Common myeloid progenitor, CD34-positive (primary cell): ENCODE measurements at regions not wholly inside any gene's neighbourhood (a gene's known extent, or its start where the extent isn't known, plus 50 kb on each side); places are given as distances from the start of the nearest gene placed in this dataset.

Source experiments
- CTCF ChIA-PET: fragments of 350-600 bp; sonication (Branson Sonifier 250); formaldehyde crosslinking; loops from one replicate; lab custom pipeline; 2021; ENCODE audit warnings: antibody characterized with exemption; lab: Charles Lee
- POLR2A ChIA-PET: fragments of 350-600 bp; sonication (Branson Sonifier 250); formaldehyde crosslinking; loops from one replicate; lab custom pipeline; 2021; ENCODE audit warnings: antibody characterized with exemption; lab: Charles Lee
- DNase-seq, 3 donors: peaks; one replicate each; pipeline versions ENCODE4 v3.0.0 to v3.0.0-alpha.2; 2013
- H3K27ac ChIP-seq, 2 experiments: 1 replicate in 1 of 2; 2 replicates in 1 of 2; pipeline ENCODE4 v1.7.0; 2013; ENCODE audit warnings: inconsistent platforms in 2 of 2, low read length in 2 of 2, mild to moderate bottlenecking in 2 of 2, low read depth in 1 of 2, moderate library complexity in 1 of 2; ENCODE audit not compliant: severe bottlenecking in 2 of 2, insufficient read depth in 1 of 2, poor library complexity in 1 of 2
- H3K27me3 ChIP-seq, 5 experiments: replicated peaks in 2 of 5; 1 replicate in 3 of 5; 2 replicates in 2 of 5; pipeline versions ENCODE4 v1.6.1 to v1.7.0; 2013; ENCODE audit warnings: low read length in 4 of 5, mild to moderate bottlenecking in 2 of 5, moderate library complexity in 2 of 5, inconsistent platforms in 1 of 5; ENCODE audit not compliant: insufficient read depth in 5 of 5, control insufficient read depth in 4 of 5
- H3K36me3 ChIP-seq, 4 experiments: 1 replicate in 2 of 4; 2 replicates in 2 of 4; pipeline versions ENCODE4 v1.6.1 to v1.7.0; 2013; ENCODE audit warnings: low read length in 3 of 4, control low read depth in 1 of 4, mild to moderate bottlenecking in 1 of 4; ENCODE audit not compliant: control insufficient read depth in 4 of 4, insufficient read depth in 4 of 4
- H3K4me1 ChIP-seq, 4 experiments: 1 replicate in 3 of 4; 2 replicates in 1 of 4; pipeline versions ENCODE4 v1.6.1 to v1.7.1; 2013; ENCODE audit warnings: low read length in 3 of 4, mild to moderate bottlenecking in 3 of 4, control low read depth in 1 of 4, inconsistent platforms in 1 of 4, moderate library complexity in 1 of 4; ENCODE audit not compliant: control insufficient read depth in 4 of 4, insufficient read depth in 4 of 4; ENCODE audit errors: control extremely low read depth in 1 of 4
- H3K4me3 ChIP-seq, 7 experiments: 1 replicate in 4 of 7; 2 replicates in 3 of 7; pipeline versions ENCODE4 v1.5.1 to v1.7.0; 2013; ENCODE audit warnings: mild to moderate bottlenecking in 7 of 7, low read length in 6 of 7, moderate library complexity in 6 of 7, inconsistent platforms in 2 of 7, low read depth in 2 of 7, control low read depth in 1 of 7; ENCODE audit not compliant: insufficient read depth in 4 of 7, control insufficient read depth in 1 of 7; ENCODE audit errors: extremely low read depth in 1 of 7
- H3K9me3 ChIP-seq, 5 experiments: 1 replicate in 4 of 5; 2 replicates in 1 of 5; pipeline versions ENCODE4 v1.6.1 to v1.7.1; 2013; ENCODE audit warnings: low read length in 4 of 5, mild to moderate bottlenecking in 2 of 5, inconsistent platforms in 1 of 5, low read depth in 1 of 5, moderate library complexity in 1 of 5; ENCODE audit not compliant: control insufficient read depth in 4 of 5, insufficient read depth in 2 of 5; ENCODE audit errors: control extremely low read depth in 1 of 5
- WGBS: methylation state at CpG from one replicate; pipeline ENCODE4 v1.1.5; 2013; ENCODE audit not compliant: insufficient coverage; 5-methylcytosine and 5-hydroxymethylcytosine counted together

- CTCF ChIA-PET: no interaction called here
These were observed 54.9 kb upstream of the CES5A start for GRCh38 chr16:55930036-55930435.

GRCh38 chr16:55929181-55929580 is 54.0 kb upstream of the CES5A start:
- Histone ChIP-seq H3K27me3 (no peaks in the 10 kb centered on the region), H3K27ac (no peak overlapping the region), H3K4me1 (no peaks in the 10 kb centered on the region), H3K36me3 (no peaks in the 10 kb centered on the region), H3K9me3 (no peaks in the 10 kb centered on the region), H3K4me3 (no peak overlapping the region)
- no peak for DNase-seq
- ChIA-PET POLR2A (no interaction called here), CTCF (no interaction called here)
- WGBS: 98% methylated on average over 5 of the region's 8 CpGs

More at GRCh38 chr16:55930036-55930435, 54.9 kb upstream of the CES5A start:
- H3K9me3 ChIP-seq: no peaks in the 10 kb centered on the region
- POLR2A ChIA-PET: no interaction called here
- DNase-seq: no peak
- no peaks in the 10 kb centered on the region for H3K36me3 ChIP-seq
- no peak overlapping the region for H3K27ac ChIP-seq
- no peaks in the 10 kb centered on the region for H3K27me3 ChIP-seq
- H3K4me3 ChIP-seq: no peak overlapping the region
- no peaks in the 10 kb centered on the region for H3K4me1 ChIP-seq
- WGBS: 84% methylated on average over 2 of the region's 2 CpGs

- CTCF ChIA-PET: no interaction called here
- peaks cover 0 to 3% (median 0%) of the 10 kb centered on the region in 5 experiments for H3K9me3 ChIP-seq
These were observed 50.1 kb upstream of the CES5A start for GRCh38 chr16:55925242-55925641.

More at GRCh38 chr16:55925242-55925641, 50.1 kb upstream of the CES5A start:
- no peak for DNase-seq
- POLR2A ChIA-PET: no interaction called here
- Histone ChIP-seq H3K4me1 (no peaks in the 10 kb centered on the region), H3K4me3 (no peak overlapping the region), H3K36me3 (no peaks in the 10 kb centered on the region), H3K27me3 (no peaks in the 10 kb centered on the region), H3K27ac (no peak overlapping the region)
- no CpG with 5 or more reads among the region's 3 CpGs for WGBS
